Activated naive CD4-positive, alpha-beta T cell treated with anti-CD3 and anti-CD28 coated beads, Interleukin-2, amount 50 U/mL, for 72 hours (primary cell): ENCODE measurements at regions not wholly inside any gene's neighbourhood (a gene's known extent, or its start where the extent isn't known, plus 50 kb on each side); places are given as distances from the start of the nearest gene placed in this dataset.
"Not testable (repeated sequence)": the region's sequence is repeated elsewhere in the genome, so short reads cannot be mapped to it uniquely, and the experiment has no call there.

Experiments
- ATAC-seq, 2 donors: fragments of 150-1000 bp; cut with Tn5 transposase; 2 replicates each; pipeline ENCODE4 v1.10.0; 2021; ENCODE audit warnings: mild to moderate bottlenecking in 2 of 2, moderate library complexity in 2 of 2
- DNase-seq, 2 donors: peaks; one replicate each; pipeline ENCODE4 v3.0.0; 2021 to 2022; ENCODE audit warnings: low spot score in 2 of 2
- H3K27ac Mint-ChIP-seq, 2 donors: one replicate each; pipeline ENCODE4 v1.8.0; 2022; ENCODE audit warnings: mild to moderate bottlenecking in 2 of 2, mixed read lengths in 2 of 2
- H3K36me3 Mint-ChIP-seq, 2 donors: one replicate each; pipeline ENCODE4 v1.8.0; 2022; ENCODE audit warnings: mixed read lengths in 2 of 2
- H3K9me3 Mint-ChIP-seq, 2 donors: one replicate each; pipeline ENCODE4 v1.8.0; 2022; ENCODE audit warnings: mixed read lengths in 2 of 2

DNA sequence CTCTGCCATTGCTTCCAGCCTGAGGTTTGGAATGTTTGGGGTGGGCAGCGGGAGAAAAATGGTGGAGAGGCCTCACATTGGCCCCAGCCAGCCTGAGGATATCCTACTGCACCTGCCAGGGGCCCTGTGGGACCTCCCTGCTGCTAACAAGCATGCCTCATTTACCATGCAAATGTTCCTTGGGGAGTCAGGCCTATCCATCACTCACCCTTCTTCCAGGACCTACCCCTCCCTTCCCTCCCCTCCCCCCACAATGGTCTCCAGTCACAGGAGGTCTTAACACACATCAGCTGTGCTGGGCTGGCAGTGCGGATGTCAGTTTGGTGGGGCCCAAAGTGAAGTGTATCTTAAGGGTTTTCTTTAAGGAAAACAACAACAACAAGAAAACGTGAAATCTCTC is 139.2 kb downstream of the SHOX start:
- H3K27ac Mint-ChIP-seq = no peak overlapping the region
- peaks cover 0 to 21% of the 10 kb centered on the region in 2 donors for H3K9me3 Mint-ChIP-seq
- DNase-seq = no peak
- no peaks in the 10 kb centered on the region for H3K36me3 Mint-ChIP-seq
- no peak for ATAC-seq

DNA sequence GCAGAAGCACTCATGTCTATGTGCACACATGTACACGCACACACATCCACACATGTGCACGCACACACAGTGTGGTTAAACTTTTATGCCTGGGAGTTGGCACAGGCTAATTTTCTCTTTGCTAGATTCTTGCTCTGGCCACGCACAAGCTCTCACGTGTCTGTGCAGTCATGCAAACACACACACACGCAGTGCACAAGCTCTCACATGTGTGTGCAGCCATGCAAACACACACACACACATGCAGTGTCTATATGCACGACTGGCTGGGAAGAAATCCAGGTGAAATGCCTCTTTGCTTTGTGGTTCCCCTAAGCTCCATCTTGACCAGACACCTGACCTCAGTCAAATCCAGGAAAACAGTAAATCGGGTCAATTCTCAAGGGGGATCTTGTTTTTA is 138.0 kb downstream of the SHOX start:
- no peak overlapping the region for H3K27ac Mint-ChIP-seq
- no peak for DNase-seq
- H3K36me3 Mint-ChIP-seq = no peaks in the 10 kb centered on the region
- peaks cover 0 to 21% of the 10 kb centered on the region in 2 donors for H3K9me3 Mint-ChIP-seq
- ATAC-seq = no peak

DNA sequence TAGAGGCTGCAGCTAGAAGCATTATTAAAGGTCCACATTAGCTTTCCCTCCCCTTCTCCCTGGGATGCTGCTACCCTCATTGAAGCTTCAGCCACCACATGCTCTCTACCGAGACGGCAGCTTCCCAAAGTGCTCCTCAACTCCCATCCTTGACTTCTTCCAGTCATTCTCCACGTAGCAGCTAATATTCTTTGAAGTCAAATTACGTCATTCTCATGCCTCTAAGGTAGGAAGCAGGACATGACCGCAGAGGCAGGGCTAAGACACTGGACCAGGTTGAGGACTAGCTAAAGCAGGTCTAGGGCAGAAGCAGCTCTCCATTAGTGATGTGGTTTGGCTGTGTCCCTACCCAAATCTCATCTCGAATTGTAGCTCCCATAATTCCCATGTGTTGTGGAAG is 128.3 kb downstream of the SHOX start:
- H3K27ac Mint-ChIP-seq = no peak overlapping the region

DNA sequence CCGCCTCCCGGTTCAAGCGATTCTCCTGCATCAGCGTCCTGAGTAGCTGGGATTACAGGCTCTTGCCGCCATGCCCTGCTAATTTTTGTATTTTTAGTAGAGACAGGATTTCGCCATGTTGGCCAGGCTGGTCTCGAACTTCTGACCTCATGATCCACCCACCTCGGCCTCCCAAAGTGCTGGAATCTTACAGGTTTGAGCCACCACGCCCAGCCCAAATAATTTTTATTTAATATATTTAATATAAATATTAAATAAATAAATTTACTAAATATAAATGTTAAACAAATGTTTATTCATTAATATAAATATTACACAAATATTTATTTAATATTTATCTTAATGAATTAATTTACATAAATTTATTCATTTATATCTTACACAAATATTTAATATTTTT is 120.2 kb downstream of the SHOX start:
- no peak for ATAC-seq
- Mint-ChIP-seq H3K9me3 (peaks cover 0 to 12% of the 10 kb centered on the region in 2 donors), H3K36me3 (no peaks in the 10 kb centered on the region)

More for the DNA sequence above, 128.3 kb downstream of the SHOX start:
- H3K9me3 Mint-ChIP-seq = peaks cover 6 to 15% of the 10 kb centered on the region in 2 donors
- H3K36me3 Mint-ChIP-seq = no peaks in the 10 kb centered on the region
- no peak for DNase-seq
- ATAC-seq = no peak

DNA sequence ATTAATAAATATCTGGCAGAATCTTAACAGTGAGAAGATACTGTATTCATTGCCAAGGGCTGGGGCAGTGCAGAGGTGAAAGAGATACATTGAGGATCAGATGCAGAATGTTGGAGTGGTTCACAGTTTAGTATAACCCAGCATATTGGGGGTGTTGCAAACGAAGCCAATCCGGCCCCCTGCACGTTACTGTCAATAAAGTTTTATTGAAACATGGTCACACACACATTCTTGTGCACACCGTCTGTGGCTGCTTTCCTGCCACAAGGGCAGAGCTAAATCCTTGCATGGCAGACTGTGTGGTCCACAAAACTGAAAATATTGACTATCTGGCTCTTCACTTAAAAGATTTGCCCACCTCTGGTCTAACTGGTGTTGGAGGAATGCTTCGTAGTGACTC is 119.7 kb downstream of the SHOX start:
- DNase-seq (no peak), ATAC-seq (peak; percentile 44 to 46)
- H3K9me3 Mint-ChIP-seq = peaks cover 0 to 16% of the 10 kb centered on the region in 2 donors
- no peaks in the 10 kb centered on the region for H3K36me3 Mint-ChIP-seq
- no peak overlapping the region for H3K27ac Mint-ChIP-seq

More for the DNA sequence above, 120.2 kb downstream of the SHOX start:
- H3K27ac Mint-ChIP-seq = no peak overlapping the region
- DNase-seq = no peak

DNA sequence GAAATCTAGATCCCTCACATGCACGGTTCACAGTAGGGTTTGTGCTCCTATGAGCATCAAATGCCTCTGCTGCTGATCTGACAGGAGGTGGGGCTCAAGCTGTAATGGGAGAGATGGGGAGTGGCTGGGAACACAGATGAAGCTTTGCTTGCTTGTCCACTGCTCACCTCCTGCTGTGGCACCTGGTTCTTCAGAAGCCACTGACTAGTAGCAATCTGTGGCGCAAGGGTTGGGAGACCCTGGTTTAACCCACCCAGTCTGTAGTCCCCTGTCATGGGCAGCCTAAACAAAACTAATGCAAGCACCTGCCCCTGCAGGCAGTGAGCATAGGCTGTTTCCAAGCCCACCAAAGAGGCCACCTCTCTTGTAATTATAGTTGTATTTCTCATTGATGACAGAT is 116.6 kb downstream of the SHOX start:
- DNase-seq = no peak

DNA sequence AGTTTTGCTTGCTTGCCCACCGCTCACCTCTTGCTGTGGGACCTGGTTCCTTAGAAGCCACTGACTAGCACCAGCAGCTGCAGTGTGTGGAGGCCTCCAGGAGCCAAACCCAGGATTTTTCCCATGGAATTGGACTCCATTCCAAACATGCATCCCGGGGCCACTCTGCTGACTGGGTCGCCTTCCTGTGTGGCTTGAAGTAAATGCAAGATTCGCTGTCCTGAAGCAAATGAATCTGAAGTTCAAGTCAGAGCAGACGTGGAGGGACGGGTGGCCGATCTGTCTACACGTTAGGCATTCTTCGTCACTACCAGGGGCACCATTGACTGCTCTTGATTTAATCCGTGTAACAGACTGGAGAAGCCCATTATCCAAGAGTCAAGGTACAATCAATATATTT is 109.0 kb downstream of the SHOX start:
- peaks cover 21 to 31% of the 10 kb centered on the region in 2 donors for H3K36me3 Mint-ChIP-seq

More for the DNA sequence above, 116.6 kb downstream of the SHOX start:
- ATAC-seq = no peak
- H3K36me3 Mint-ChIP-seq = peaks cover 13 to 19% of the 10 kb centered on the region in 2 donors
- no peak overlapping the region for H3K27ac Mint-ChIP-seq
- peaks cover 12 to 36% of the 10 kb centered on the region in 2 donors for H3K9me3 Mint-ChIP-seq

DNA sequence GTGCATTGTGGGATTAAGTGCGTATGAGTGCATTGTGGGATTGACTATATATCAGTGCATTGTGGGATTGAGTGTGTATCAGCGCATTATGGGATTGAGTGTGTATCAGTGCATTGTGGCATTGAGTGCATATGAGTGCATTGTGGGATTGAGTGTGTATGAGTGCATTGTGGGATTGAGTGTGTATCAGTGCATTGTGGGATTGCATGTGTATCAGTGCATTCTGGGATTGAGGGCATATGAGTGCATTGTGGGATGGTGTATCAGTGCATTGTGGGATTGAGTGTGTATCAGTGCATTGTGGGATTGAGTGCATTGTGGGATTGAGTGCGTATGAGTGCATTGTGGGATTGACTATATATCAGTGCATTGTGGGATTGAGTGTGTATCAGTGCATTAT is 106.4 kb downstream of the SHOX start:
- not testable (repeated sequence) for ATAC-seq, H3K27ac Mint-ChIP-seq, DNase-seq
- Mint-ChIP-seq H3K36me3 (peaks cover 7 to 11% of the 10 kb centered on the region in 2 donors), H3K9me3 (peaks cover 20 to 26% of the 10 kb centered on the region in 2 donors)

More for the DNA sequence above, 109.0 kb downstream of the SHOX start:
- Mint-ChIP-seq H3K27ac (no peak overlapping the region), H3K9me3 (peaks cover 34 to 41% of the 10 kb centered on the region in 2 donors)
- ATAC-seq (no peak), DNase-seq (no peak)

DNA sequence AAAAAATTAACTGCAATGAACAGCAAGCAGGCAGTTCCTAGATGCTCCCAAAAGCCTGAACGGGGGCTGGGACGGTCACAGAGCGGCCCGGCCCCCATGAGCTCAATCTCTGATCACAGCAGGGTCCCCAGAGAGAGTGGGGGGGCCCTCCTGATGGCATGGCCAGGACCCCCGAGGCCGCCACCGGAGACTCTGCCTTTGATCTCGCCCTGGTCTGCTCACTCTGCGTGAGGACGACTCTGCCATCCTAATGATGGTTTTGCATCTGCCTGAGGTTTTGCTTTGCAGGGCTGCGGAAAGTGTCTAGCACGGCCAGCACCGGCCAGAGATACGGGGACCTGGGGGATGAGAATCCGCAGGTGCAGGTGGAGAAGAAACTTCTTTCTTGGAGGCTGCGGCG is 103.8 kb downstream of the SHOX start:
- ATAC-seq (no peak), DNase-seq (no peak)
- H3K27ac Mint-ChIP-seq = no peak overlapping the region
- H3K36me3 Mint-ChIP-seq = no peaks in the 10 kb centered on the region
- peaks cover 7 to 14% of the 10 kb centered on the region in 2 donors for H3K9me3 Mint-ChIP-seq

DNA sequence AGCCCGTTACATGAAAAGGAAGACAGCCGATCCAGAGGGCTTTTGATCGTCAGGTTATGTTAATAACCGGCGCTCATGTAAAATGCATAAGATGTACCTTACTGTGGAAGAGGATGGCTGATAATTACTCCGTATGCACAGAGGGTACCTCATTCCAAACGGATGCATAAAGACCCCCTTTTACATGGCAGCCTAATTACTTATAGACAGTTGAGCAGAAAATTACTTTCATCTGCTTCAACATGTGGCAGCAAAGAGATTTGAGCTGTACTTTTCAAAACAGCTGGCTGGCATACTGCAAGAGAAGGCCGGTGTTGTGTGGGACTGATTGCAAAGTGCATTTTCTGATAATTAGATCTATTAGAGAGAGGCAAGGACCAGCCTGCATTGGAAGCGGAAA is 103.4 kb downstream of the SHOX start:
- Mint-ChIP-seq H3K27ac (no peak overlapping the region), H3K9me3 (peaks cover 7 to 13% of the 10 kb centered on the region in 2 donors), H3K36me3 (no peaks in the 10 kb centered on the region)
- ATAC-seq = no peak
- DNase-seq = no peak

DNA sequence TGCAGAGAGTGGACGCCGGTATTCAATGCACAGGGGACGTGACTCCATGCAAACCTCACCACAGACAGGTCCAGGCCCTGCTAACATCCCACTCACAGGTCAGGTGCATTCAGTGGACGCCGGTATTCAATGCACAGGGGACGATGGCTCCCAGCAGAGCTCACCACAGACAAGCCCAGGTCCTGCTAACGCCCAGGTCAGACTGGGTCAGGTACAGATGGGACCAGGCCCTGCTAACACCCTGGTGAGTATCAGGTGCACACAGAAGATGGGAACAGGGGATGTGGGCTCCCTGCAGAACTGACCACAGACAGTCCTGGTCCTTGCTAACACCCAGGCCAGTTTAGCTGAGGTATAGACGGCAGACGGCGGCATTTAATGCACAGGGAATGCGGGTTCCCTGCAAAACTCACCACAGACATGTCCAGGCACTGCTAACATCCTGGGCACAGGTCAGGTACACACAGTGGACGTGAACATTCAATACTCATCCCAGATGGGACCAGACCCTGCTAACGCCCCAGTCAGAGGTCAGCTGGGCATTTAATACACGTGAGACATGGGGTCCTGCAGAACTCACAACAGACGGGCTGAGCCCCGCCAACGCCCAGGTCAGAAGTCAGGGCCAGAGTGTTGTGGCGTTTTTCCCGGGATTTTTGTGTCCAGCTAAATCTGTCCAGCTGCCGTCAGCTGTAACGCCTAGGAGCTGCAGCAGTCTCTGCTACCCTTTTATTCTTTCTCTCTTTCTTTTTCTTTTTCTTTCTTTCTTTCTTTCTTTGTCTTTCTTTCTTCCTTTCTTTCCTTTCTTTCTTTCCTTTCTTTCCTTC is 99.2 kb downstream of the SHOX start:
- Mint-ChIP-seq H3K27ac (no peak overlapping the region), H3K9me3 (no peaks in the 10 kb centered on the region), H3K36me3 (no peaks in the 10 kb centered on the region)
- no peak for DNase-seq
- ATAC-seq = no peak

DNA sequence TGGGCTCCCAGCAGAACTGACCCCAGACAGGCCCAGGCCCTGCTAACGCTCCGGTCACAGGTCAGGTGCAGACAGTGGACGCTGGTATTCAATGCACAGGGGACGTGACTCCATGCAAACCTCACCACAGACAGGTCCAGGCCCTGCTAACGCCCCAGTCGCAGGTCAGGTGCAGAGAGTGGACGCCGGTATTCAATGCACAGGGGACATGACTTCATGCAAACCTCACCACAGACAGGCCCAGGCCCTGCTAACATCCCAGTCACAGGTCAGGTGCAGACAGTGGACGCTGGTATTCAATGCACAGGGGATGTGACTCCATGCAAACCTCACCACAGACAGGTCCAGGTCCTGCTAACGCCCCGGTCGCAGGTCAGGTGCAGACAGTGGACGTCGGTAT is 98.5 kb downstream of the SHOX start:
- not testable (repeated sequence) for ATAC-seq, H3K9me3 Mint-ChIP-seq, H3K36me3 Mint-ChIP-seq, DNase-seq, H3K27ac Mint-ChIP-seq

DNA sequence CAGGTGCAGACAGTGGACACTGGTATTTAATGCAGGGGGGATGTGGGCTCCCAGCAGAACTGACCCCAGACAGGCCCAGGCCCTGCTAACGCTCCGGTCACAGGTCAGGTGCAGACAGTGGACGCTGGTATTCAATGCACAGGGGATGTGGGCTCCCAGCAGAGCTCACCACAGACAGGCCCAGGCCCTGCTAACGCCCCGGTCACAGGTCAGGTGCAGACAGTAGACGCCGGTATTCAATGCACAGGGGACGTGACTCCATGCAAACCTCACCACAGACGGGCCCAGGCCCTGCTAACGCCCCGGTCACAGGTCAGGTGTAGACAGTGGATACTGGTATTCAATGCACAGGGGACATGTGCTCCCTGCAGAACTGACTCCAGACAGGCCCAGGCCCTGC is 98.0 kb downstream of the SHOX start:
- DNase-seq, ATAC-seq, H3K36me3 Mint-ChIP-seq, H3K27ac Mint-ChIP-seq: not testable (repeated sequence)
- H3K9me3 Mint-ChIP-seq = peaks cover 10% of the 10 kb centered on the region in 2 donors

DNA sequence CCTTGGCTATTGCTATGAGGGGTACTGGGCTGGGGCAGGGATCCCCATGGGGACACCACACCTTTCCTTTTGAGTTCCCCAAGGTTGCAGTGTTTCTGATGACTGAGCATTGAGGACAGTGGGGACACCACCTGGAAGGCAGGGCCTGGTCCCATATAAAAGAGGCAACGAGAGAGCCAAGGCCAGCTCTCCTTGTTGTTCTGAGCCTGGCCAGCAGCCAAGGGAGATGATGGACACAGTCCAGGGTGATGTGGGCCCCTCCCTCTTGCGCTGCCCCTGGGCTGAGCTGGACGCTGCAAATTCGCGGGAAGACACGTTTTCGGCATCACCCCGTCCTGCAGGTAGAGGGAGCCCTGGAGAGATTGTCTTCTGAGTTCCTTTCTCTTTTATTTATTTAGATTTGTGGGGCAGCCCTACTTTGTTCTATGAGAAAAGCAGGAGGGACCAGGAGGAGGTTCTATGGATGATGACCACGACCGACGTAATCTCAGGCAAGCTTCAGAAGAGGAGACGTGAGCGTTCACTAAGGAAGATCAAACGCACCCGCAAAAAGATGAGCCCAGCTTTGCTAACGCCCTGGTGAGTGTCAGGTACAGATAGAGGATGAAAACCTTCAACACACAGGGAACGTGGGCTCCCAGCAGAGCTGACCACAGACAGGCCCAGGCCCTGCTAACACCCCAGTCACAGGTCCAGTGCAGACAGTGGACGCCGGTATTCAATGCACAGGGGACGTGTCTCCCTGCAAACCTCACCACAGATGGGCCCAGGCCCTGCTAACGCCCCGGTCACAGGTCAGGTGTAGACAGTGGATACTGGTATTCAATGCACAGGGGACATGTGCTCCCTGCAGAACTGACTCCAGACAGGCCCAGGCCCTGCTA is 97.4 kb downstream of the SHOX start:
- DNase-seq (no peak), ATAC-seq (peak; percentile 20 to 39)
- H3K27ac Mint-ChIP-seq = no peak overlapping the region
- H3K36me3 Mint-ChIP-seq = no peaks in the 10 kb centered on the region
- H3K9me3 Mint-ChIP-seq = peaks cover 13% of the 10 kb centered on the region in 2 donors

DNA sequence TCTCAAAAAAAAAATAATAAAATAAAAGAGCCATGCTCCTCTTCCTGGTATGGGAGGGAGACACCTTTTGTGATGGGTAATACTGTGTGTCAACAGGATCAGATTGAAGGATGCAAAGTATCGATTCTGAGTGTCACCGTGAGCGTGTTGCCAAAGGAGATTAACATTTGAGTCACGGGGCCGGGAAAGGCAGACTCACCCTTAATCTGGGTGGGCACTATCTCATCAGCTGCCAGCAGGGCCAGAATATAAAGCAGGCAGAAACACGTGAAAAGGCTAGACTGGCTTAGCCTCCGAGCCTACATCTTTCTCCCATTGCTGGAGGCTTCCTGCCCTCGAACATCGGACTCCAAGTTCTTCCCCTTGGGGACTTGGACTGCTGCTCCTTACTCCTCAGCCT is 95.4 kb downstream of the SHOX start:
- Mint-ChIP-seq H3K27ac (no peak overlapping the region), H3K9me3 (peaks cover 13 to 15% of the 10 kb centered on the region in 2 donors), H3K36me3 (no peaks in the 10 kb centered on the region)
- DNase-seq = no peak
- ATAC-seq = peak; percentile 32 to 48

DNA sequence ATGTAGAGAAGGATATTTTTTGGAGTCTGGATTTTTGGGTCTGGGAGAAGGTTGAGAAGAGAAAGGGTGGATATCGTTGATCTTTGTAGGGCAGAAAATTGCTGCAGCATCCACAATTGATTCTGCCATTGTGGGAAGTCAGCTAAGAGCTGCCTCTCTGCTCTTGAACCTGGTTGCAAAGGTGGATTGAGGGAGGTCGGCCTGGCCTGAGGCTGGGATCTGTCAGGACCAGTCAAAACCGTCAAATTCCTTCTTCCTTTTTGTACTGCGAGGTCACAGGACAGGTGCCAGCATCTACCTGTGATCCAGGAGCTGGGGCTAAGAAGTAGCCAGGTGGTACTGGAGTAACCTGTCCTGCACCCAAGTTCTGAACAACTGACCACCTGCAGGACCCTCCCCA is 93.7 kb downstream of the SHOX start:
- Mint-ChIP-seq H3K36me3 (no peaks in the 10 kb centered on the region), H3K9me3 (peaks cover 13 to 24% of the 10 kb centered on the region in 2 donors), H3K27ac (no peak overlapping the region)
- ATAC-seq (peak; percentile 43 to 49), DNase-seq (no peak)

DNA sequence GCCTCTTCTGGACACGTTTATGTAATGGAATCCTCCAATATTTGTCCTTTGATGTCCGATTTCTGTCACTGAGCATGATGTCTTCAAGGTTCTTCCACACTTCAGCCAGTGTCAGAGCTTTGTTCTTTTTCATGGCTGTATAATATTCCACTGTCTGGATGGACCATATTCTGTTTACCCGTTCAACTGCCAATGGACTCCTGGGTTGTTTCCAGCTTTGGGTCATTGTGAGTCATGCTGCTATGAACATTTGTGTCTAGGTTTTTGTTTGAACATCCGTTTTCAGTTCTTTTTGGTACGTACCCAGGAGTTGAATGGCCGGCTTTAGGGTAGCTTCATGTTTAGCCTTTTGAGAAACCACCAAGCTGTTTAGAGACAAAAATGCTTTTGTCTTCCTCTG is 93.2 kb downstream of the SHOX start:
- Mint-ChIP-seq H3K9me3 (peaks cover 13 to 24% of the 10 kb centered on the region in 2 donors), H3K27ac (no peak overlapping the region), H3K36me3 (no peaks in the 10 kb centered on the region)
- DNase-seq = no peak
- ATAC-seq = peak; percentile 52 to 66
